H9 (cell line): ENCODE measurements at regions not wholly inside any gene's neighbourhood (a gene's known extent, or its start where the extent isn't known, plus 50 kb on each side); places are given as distances from the start of the nearest gene placed in this dataset.

Experiments
- DNase-seq: peaks from one replicate; pipeline ENCODE4 v3.0.0-alpha.2; 2017
- H2AFZ ChIP-seq: one replicate; pipeline ENCODE4 v1.6.1; 2013; ENCODE audit warnings: mild to moderate bottlenecking, low read length, control low read depth, moderate library complexity
- H2AK5ac ChIP-seq: 2 replicates; pipeline ENCODE4 v1.6.1; 2013; ENCODE audit warnings: low read length, control low read depth, mixed read lengths; ENCODE audit not compliant: insufficient read length
- H2BK120ac ChIP-seq: one replicate; pipeline ENCODE4 v1.6.1; 2013; ENCODE audit warnings: low read depth, mild to moderate bottlenecking, low read length, control low read depth, inconsistent platforms; ENCODE audit not compliant: poor library complexity, severe bottlenecking
- H2BK12ac ChIP-seq: 2 replicates; pipeline ENCODE4 v1.6.1; 2013; ENCODE audit warnings: low read length, control low read depth, mixed read lengths, low read depth; ENCODE audit not compliant: insufficient read length
- H2BK15ac ChIP-seq: 2 replicates; pipeline ENCODE4 v1.6.1; 2013; ENCODE audit warnings: low read depth, low read length, control low read depth
- H2BK20ac ChIP-seq: one replicate; pipeline ENCODE4 v1.6.1; 2013; ENCODE audit warnings: low read depth, mild to moderate bottlenecking, low read length, control low read depth, inconsistent platforms; ENCODE audit not compliant: poor library complexity, severe bottlenecking
- H2BK5ac ChIP-seq: 2 replicates; pipeline ENCODE4 v1.6.1; 2013; ENCODE audit warnings: low read length, control low read depth, mixed read lengths; ENCODE audit not compliant: insufficient read length
- H3K14ac ChIP-seq: 2 replicates; pipeline ENCODE4 v1.6.1; 2013; ENCODE audit warnings: low read length, control low read depth; ENCODE audit not compliant: insufficient read depth
- H3K18ac ChIP-seq: 2 replicates; pipeline ENCODE4 v1.6.1; 2013; ENCODE audit warnings: low read depth, mild to moderate bottlenecking, mixed read lengths, low read length, control low read depth; ENCODE audit not compliant: insufficient read length
- H3K23ac ChIP-seq: 2 replicates; pipeline ENCODE4 v1.6.1; 2013; ENCODE audit warnings: low read length, control low read depth, mixed read lengths, low read depth; ENCODE audit not compliant: insufficient read length
- H3K23me2 ChIP-seq: 2 replicates; pipeline ENCODE4 v1.6.1; 2013; ENCODE audit warnings: low read depth, mild to moderate bottlenecking, mixed read lengths, low read length, control low read depth; ENCODE audit not compliant: insufficient read length, poor library complexity, severe bottlenecking
- H3K27ac ChIP-seq: 2 replicates; pipeline ENCODE4 v1.5.1; 2013; ENCODE audit warnings: low read length, control low read depth, mixed read lengths, low read depth; ENCODE audit not compliant: insufficient read length
- H3K27me3 ChIP-seq: 2 replicates; pipeline ENCODE4 v1.6.1; 2013; ENCODE audit warnings: low read length, control low read depth, inconsistent platforms; ENCODE audit not compliant: insufficient read depth
- H3K4ac ChIP-seq: 2 replicates; pipeline ENCODE4 v1.6.1; 2013; ENCODE audit warnings: low read depth, mild to moderate bottlenecking, control low read depth, inconsistent platforms, low read length, moderate library complexity
- H3K4me1 ChIP-seq: 2 replicates; pipeline ENCODE4 v1.6.1; 2013; ENCODE audit warnings: low read length, control low read depth, inconsistent platforms; ENCODE audit not compliant: insufficient read depth
- H3K4me2 ChIP-seq: 2 replicates; pipeline ENCODE4 v1.6.1; 2013; ENCODE audit warnings: low read length, control low read depth, mixed read lengths; ENCODE audit not compliant: insufficient read length, insufficient read depth
- H3K56ac ChIP-seq: 2 replicates; pipeline ENCODE4 v1.6.1; 2013; ENCODE audit warnings: low read depth, mild to moderate bottlenecking, mixed read lengths, low read length, control low read depth; ENCODE audit not compliant: insufficient read length
- H3K79me1 ChIP-seq: 2 replicates; pipeline ENCODE4 v1.6.1; 2013; ENCODE audit warnings: low read depth, mild to moderate bottlenecking, moderate library complexity, low read length, control low read depth, inconsistent platforms; ENCODE audit not compliant: insufficient read depth, poor library complexity, severe bottlenecking
- H3K79me2 ChIP-seq: 2 replicates; pipeline ENCODE4 v1.6.1; 2013; ENCODE audit warnings: low read length, control low read depth, inconsistent platforms; ENCODE audit not compliant: insufficient read depth
- H3K9ac ChIP-seq: 2 replicates; pipeline ENCODE4 v1.6.1; 2013; ENCODE audit warnings: low read length, control low read depth, mixed read lengths; ENCODE audit not compliant: insufficient read length; ENCODE audit errors: extremely low read depth
- H3K9me3 ChIP-seq: one replicate; pipeline ENCODE4 v1.6.1; 2013; ENCODE audit warnings: low read depth, low read length, inconsistent platforms; ENCODE audit not compliant: control insufficient read depth
- H3T11ph ChIP-seq: one replicate; pipeline ENCODE4 v1.6.1; 2013; ENCODE audit warnings: mild to moderate bottlenecking, low read length, control low read depth, inconsistent platforms
- H4K20me1 ChIP-seq: one replicate; pipeline ENCODE4 v1.6.1; 2013; ENCODE audit not compliant: control insufficient read depth, insufficient read length, insufficient read depth
- H4K5ac ChIP-seq: 2 replicates; pipeline ENCODE4 v1.6.1; 2013; ENCODE audit warnings: low read depth, mild to moderate bottlenecking, mixed read lengths, low read length, control low read depth; ENCODE audit not compliant: insufficient read length
- H4K8ac ChIP-seq: replicated peaks from 2 replicates; pipeline ENCODE4 v1.6.1; 2013; ENCODE audit warnings: low read length, control low read depth, mixed read lengths, low read depth; ENCODE audit not compliant: insufficient read length
- H4K91ac ChIP-seq: 2 replicates; pipeline ENCODE4 v1.6.1; 2013; ENCODE audit warnings: low read depth, mild to moderate bottlenecking, moderate library complexity, mixed read lengths, low read length, control low read depth; ENCODE audit not compliant: insufficient read length
- H3K27ac Mint-ChIP-seq, 3 experiments: 2 replicates in 2 of 3; 3 replicates in 1 of 3; pipeline ENCODE4 v1.8.0; 2020 to 2021; ENCODE audit warnings: mixed read lengths in 3 of 3, mild to moderate bottlenecking in 1 of 3, moderate library complexity in 1 of 3
- H3K27me3 Mint-ChIP-seq: 2 replicates; pipeline ENCODE4 v1.8.0; 2021; ENCODE audit warnings: low read depth, mild to moderate bottlenecking, moderate library complexity, mixed read lengths
- H3K36me3 Mint-ChIP-seq, 3 experiments: 2 replicates in 2 of 3; 3 replicates in 1 of 3; pipeline ENCODE4 v1.8.0; 2020 to 2021; ENCODE audit warnings: low read depth in 3 of 3, mixed read lengths in 3 of 3; ENCODE audit not compliant: insufficient read depth in 1 of 3
- H3K4me1 Mint-ChIP-seq, 2 experiments: 2 replicates each; pipeline ENCODE4 v1.8.0; 2020; ENCODE audit warnings: mixed read lengths in 2 of 2
- H3K4me3 Mint-ChIP-seq, 2 experiments: 2 replicates in 1 of 2; 3 replicates in 1 of 2; pipeline ENCODE4 v1.8.0; 2020 to 2021; ENCODE audit warnings: mild to moderate bottlenecking in 2 of 2, mixed read lengths in 2 of 2, moderate library complexity in 1 of 2
- H3K9me3 Mint-ChIP-seq, 2 experiments: 2 replicates in 1 of 2; 3 replicates in 1 of 2; pipeline ENCODE4 v1.8.0; 2020; ENCODE audit warnings: mild to moderate bottlenecking in 2 of 2, mixed read lengths in 2 of 2, moderate library complexity in 1 of 2
- CTCF ChIP-seq: fragments of 200-600 bp; sonication (generic); conservative IDR thresholded peaks from 3 replicates; pipeline ENCODE4 v1.8.0; 2021; ENCODE audit warnings: antibody characterized with exemption, mild to moderate bottlenecking
- WGBS: extraction: QIAGEN DNeasy Blood & Tissue Kit; methylation state at CpG from one replicate; pipeline ENCODE4 v1.1.7; 2013; ENCODE audit warnings: missing lambda C conversion rate, low lambda C conversion rate, mixed read lengths; ENCODE audit not compliant: insufficient read length; ENCODE audit errors: extremely low coverage; 5-methylcytosine and 5-hydroxymethylcytosine counted together

DNA sequence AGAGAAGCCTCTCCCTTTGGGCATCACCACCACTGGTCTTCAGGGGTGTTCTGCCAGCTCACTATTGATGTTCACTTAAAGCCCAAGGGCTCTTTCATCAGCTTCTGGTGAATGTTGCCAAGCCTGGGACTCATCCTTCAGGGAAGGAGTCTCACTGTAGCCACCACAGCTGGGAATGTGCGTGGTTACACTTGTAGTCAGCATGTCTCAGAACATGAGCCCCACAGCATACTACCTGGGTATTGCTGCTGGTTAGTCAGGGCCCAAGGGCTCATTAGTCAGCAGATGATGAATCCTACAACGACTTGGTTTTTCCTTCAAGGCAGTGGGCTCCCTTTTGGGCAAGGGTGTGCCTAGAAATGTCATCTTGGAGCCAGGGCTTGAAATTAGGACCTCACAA, 412.9 kb downstream of the VGLL3 start:
- Histone ChIP-seq H3K23ac (no peak overlapping the region), H3K9me3 (no peaks in the 10 kb centered on the region), H2BK20ac (no peak overlapping the region), H3K23me2 (no peaks in the 10 kb centered on the region), H2BK5ac (no peak overlapping the region), H3K4ac (no peak overlapping the region), H3K9ac (no peak overlapping the region), H2AFZ (no peak overlapping the region), H2BK15ac (no peak overlapping the region), H3K18ac (no peak overlapping the region), H3K27me3 (no peaks in the 10 kb centered on the region), H2BK12ac (no peak overlapping the region), H4K8ac (no peak overlapping the region), H3K4me2 (no peak overlapping the region), H4K5ac (no peak overlapping the region), H3K4me1 (no peaks in the 10 kb centered on the region), H3K27ac (no peak overlapping the region), H3K79me1 (no peaks in the 10 kb centered on the region), H4K20me1 (no peaks in the 10 kb centered on the region), H3K79me2 (no peaks in the 10 kb centered on the region), H2BK120ac (no peak overlapping the region), H3K14ac (no peak overlapping the region), H3K56ac (no peak overlapping the region), H4K91ac (no peak overlapping the region), H2AK5ac (no peak overlapping the region), H3T11ph (no peak overlapping the region)
- Mint-ChIP-seq H3K4me1 (peaks cover 4 to 5% of the 10 kb centered on the region in 2 experiments; a peak in 1 of 4 replicates), H3K27ac (no peak overlapping the region), H3K27me3 (no peaks in the 10 kb centered on the region), H3K4me3 (no peak overlapping the region), H3K36me3 (peaks cover 0 to 17% (median 2%) of the 10 kb centered on the region in 3 experiments; a peak in 4 of 7 replicates), H3K9me3 (peaks cover 15 to 19% of the 10 kb centered on the region in 2 experiments; a peak in 4 of 5 replicates)
- DNase-seq, result no peak
- TF ChIP-seq CTCF, result no peak
- WGBS, result no CpG with 5 or more reads among the region's 2 CpGs
